K562 (cell line): ENCODE measurements at regions not wholly inside any gene's neighbourhood (a gene's known extent, or its start where the extent isn't known, plus 50 kb on each side); places are given as distances from the start of the nearest gene placed in this dataset.

Experiments
- ATAC-seq: fragments of 200-7000 bp; cut with Tn5 transposase; 3 replicates; pipeline ENCODE4 v1.9.1; 2020; ENCODE audit warnings: moderate library complexity
- BruUV-seq: library from RNA; stranded (reverse); fragments of 400-500 nt; replicated peaks from 2 replicates; lab custom pipeline; 2021; lab: Mats Ljungman, UMichigan
- CTCF ChIA-PET: fragments of 300-600 bp; formaldehyde crosslinking; extraction: SDS; loops from one replicate; lab custom pipeline; 2021; ENCODE audit warnings: low intra/inter-chr PET ratio; lab: Yijun Ruan, JAX
- POLR2A ChIA-PET: fragments of 300-600, 350-650 bp; sonication (Branson Sonifier 250); formaldehyde crosslinking; extraction: SDS; loops from one replicate; lab custom pipeline; 2021; ENCODE audit warnings: antibody characterized with exemption, inconsistent platforms; lab: Yijun Ruan, JAX
- DNase-seq, 4 experiments: peaks; one replicate each; pipeline versions ENCODE4 v3.0.0 to v3.0.0-alpha.2; 2011 to 2018; ENCODE audit warnings: low spot score in 3 of 4, mixed read lengths in 3 of 4; ENCODE audit errors: extremely low read depth in 1 of 4
- FAIRE-seq: peaks from 2 replicates; lab custom pipeline; 2011; peaks lifted over from hg19 to GRCh38; lab: Jason Lieb, UNC
- H2AFZ ChIP-seq: 2 replicates; pipeline ENCODE4 v1.6.0; 2011; ENCODE audit warnings: low read depth, low read length, control low read depth, inconsistent platforms
- H3K27ac ChIP-seq: fragments of 200-600 bp; 3 replicates; pipeline ENCODE4 v1.8.0; 2011; ENCODE audit warnings: low read depth, mild to moderate bottlenecking, control low read depth, inconsistent platforms, low read length, moderate library complexity, mixed read lengths; ENCODE audit errors: extremely low read depth
- H3K27me3 ChIP-seq, 2 experiments: fragments of 300-600 bp in 1 of 2; 2 replicates in 1 of 2; 3 replicates in 1 of 2; pipeline versions ENCODE4 v1.6.0 to v1.8.0; 2011; ENCODE audit warnings: inconsistent platforms in 2 of 2, low read length in 2 of 2, mild to moderate bottlenecking in 1 of 2, mixed read lengths in 1 of 2, moderate library complexity in 1 of 2; ENCODE audit not compliant: control insufficient read depth in 2 of 2, insufficient read depth in 2 of 2
- H3K36me3 ChIP-seq: fragments of 300-600 bp; 3 replicates; pipeline ENCODE4 v1.8.0; 2011; ENCODE audit warnings: mild to moderate bottlenecking, low read length, inconsistent platforms; ENCODE audit not compliant: control insufficient read depth, insufficient read depth
- H3K4me1 ChIP-seq, 2 experiments: fragments of 200-600 bp in 1 of 2; replicated peaks in 1 of 2; 2 replicates in 1 of 2; 3 replicates in 1 of 2; pipeline versions ENCODE4 v1.5.1 to v1.8.0; 2011; ENCODE audit warnings: inconsistent platforms in 2 of 2, low read length in 2 of 2, mild to moderate bottlenecking in 1 of 2, mixed read lengths in 1 of 2, moderate library complexity in 1 of 2; ENCODE audit not compliant: control insufficient read depth in 2 of 2, insufficient read depth in 2 of 2
- H3K4me2 ChIP-seq: 2 replicates; pipeline ENCODE4 v1.6.1; 2011; ENCODE audit warnings: low read length, control low read depth, inconsistent platforms, mixed read lengths; ENCODE audit not compliant: insufficient read depth
- H3K4me3 ChIP-seq: fragments of 200-600 bp; sonication (generic), shearing (Covaris generic); 2 replicates; pipeline ENCODE4 v1.5.1; 2016; ENCODE audit warnings: control low read depth, inconsistent platforms
- H3K79me2 ChIP-seq: fragments of 200-600 bp; 3 replicates; pipeline ENCODE4 v1.8.0; 2011; ENCODE audit warnings: low read length, inconsistent platforms; ENCODE audit not compliant: control insufficient read depth, insufficient read depth
- H3K9ac ChIP-seq, 2 experiments: 2 replicates each; pipeline versions ENCODE4 v1.6.0 to v1.6.1; 2011; ENCODE audit warnings: low read depth in 2 of 2, low read length in 2 of 2, control low read depth in 1 of 2, inconsistent platforms in 1 of 2, mild to moderate bottlenecking in 1 of 2, mixed read lengths in 1 of 2; ENCODE audit not compliant: insufficient read depth in 1 of 2
- H3K9me1 ChIP-seq: one replicate; pipeline ENCODE4 v1.6.0; 2011; ENCODE audit warnings: inconsistent platforms, mild to moderate bottlenecking, low read length, moderate library complexity; ENCODE audit not compliant: control insufficient read depth, insufficient read depth
- H3K9me3 ChIP-seq: replicated peaks from 2 replicates; pipeline ENCODE4 v1.5.1; 2011; ENCODE audit warnings: low read depth, low read length, inconsistent platforms; ENCODE audit not compliant: control insufficient read depth, insufficient read depth
- H4K20me1 ChIP-seq: replicated peaks from 2 replicates; pipeline ENCODE4 v1.6.1; 2011; ENCODE audit warnings: low read length, inconsistent platforms, mixed read lengths; ENCODE audit not compliant: control insufficient read depth, insufficient read depth
- CREM ChIP-seq: IDR thresholded peaks from 2 replicates; pipeline ENCODE4 v1.6.1; 2014; ENCODE audit warnings: antibody characterized with exemption, low read depth
- HDAC1 ChIP-seq, 2 experiments: fragments of 450-650 bp; IDR thresholded peaks; 2 replicates each; pipeline ENCODE4 v1.6.1; 2016 to 2017; ENCODE audit warnings: inconsistent platforms in 1 of 2, mild to moderate bottlenecking in 1 of 2, moderate library complexity in 1 of 2
- MCM7 ChIP-seq, 2 experiments: fragments of 450-650 bp; IDR thresholded peaks; 2 replicates each; pipeline ENCODE4 v1.6.1; 2016 to 2018
- MECOM ChIP-seq: fragments of 250-450 bp; sonication (Bioruptor Pico); IDR thresholded peaks from 2 replicates; pipeline ENCODE4 v1.8.0; 2022; ENCODE audit warnings: inconsistent platforms
- MXI1 ChIP-seq: IDR thresholded peaks from 2 replicates; pipeline ENCODE4 v1.6.1; 2011; ENCODE audit warnings: low read depth, mild to moderate bottlenecking, improper control_type of control experiment, low read length
- PHB2 ChIP-seq: fragments of 450-650 bp; IDR thresholded peaks from 2 replicates; pipeline ENCODE4 v1.6.1; 2017; ENCODE audit warnings: low read depth
- RBM15 ChIP-seq: fragments of 200-400 bp; formaldehyde crosslinking; IDR thresholded peaks from 2 replicates; pipeline ENCODE4 v1.6.1; 2018; ENCODE audit warnings: mild to moderate bottlenecking, low read length, moderate library complexity; ENCODE audit not compliant: insufficient read depth
- SRSF1 ChIP-seq: fragments of 200-400 bp; formaldehyde crosslinking; IDR thresholded peaks from 2 replicates; pipeline ENCODE4 v1.6.1; 2017; ENCODE audit warnings: mild to moderate bottlenecking, low read depth, low read length, moderate library complexity
- SRSF3 ChIP-seq: fragments of 200-400 bp; formaldehyde crosslinking; IDR thresholded peaks from 2 replicates; pipeline ENCODE4 v1.6.1; 2016; ENCODE audit warnings: mild to moderate bottlenecking, low read length, moderate library complexity; ENCODE audit not compliant: insufficient read depth
- TCF3 ChIP-seq: sonication (generic); formaldehyde crosslinking; IDR thresholded peaks from 2 replicates; pipeline ENCODE4 v1.4.0; 2020; ENCODE audit warnings: mild to moderate bottlenecking, missing genetic modification reagents
- TCFL5 ChIP-seq: fragments of 250-450 bp; sonication (Bioruptor Pico); conservative IDR thresholded peaks from 2 replicates; pipeline ENCODE4 v1.6.1; 2021; ENCODE audit warnings: mild to moderate bottlenecking, moderate library complexity, matching md5 sums
- ZKSCAN1 ChIP-seq: fragments of 150-350 bp; IDR thresholded peaks from 2 replicates; pipeline ENCODE4 v1.6.1; 2016; ENCODE audit warnings: low read depth, low read length
- ZNF165 ChIP-seq: fragments of 250-450 bp; sonication (Bioruptor Pico); IDR thresholded peaks from 2 replicates; pipeline ENCODE4 v1.4.0; 2020; ENCODE audit warnings: borderline replicate concordance
- ZNF175 ChIP-seq: fragments of 200-800 bp; sonication (Bioruptor generic); IDR thresholded peaks from 2 replicates; pipeline ENCODE4 v1.6.1; 2016; ENCODE audit warnings: low read depth, mild to moderate bottlenecking, missing genetic modification characterization, missing compliant biosample characterization
- ZNF212 ChIP-seq: fragments of 450-650 bp; formaldehyde crosslinking; IDR thresholded peaks from 2 replicates; pipeline ENCODE4 v1.4.0; 2020; ENCODE audit warnings: mild to moderate bottlenecking
- ZNF224 ChIP-seq: sonication (generic); formaldehyde crosslinking; IDR thresholded peaks from 2 replicates; pipeline ENCODE4 v1.8.0; 2022; ENCODE audit warnings: mild to moderate bottlenecking, missing genetic modification reagents
- ZNF239 ChIP-seq: fragments of 250-450 bp; sonication (Bioruptor Pico); IDR thresholded peaks from 2 replicates; pipeline ENCODE4 v1.4.0; 2020; ENCODE audit warnings: mild to moderate bottlenecking
- ZNF644 ChIP-seq: fragments of 200-800 bp; sonication (Bioruptor generic); IDR thresholded peaks from 2 replicates; pipeline ENCODE4 v1.6.1; 2016; ENCODE audit warnings: low read depth, missing genetic modification characterization, missing compliant biosample characterization
- in situ Hi-C: fragments of 300-500 bp; cut with MboI; formaldehyde crosslinking; loops from 4 replicates; pipeline ENCODE4 v1.15.0; 2018; ENCODE audit warnings: inconsistent platforms, mixed read lengths
- intact Hi-C: fragments of 100-400 bp; cut with micrococcal nuclease; formaldehyde crosslinking; loops from 2 replicates; pipeline ENCODE4 v1.14.2; 2022
- TF ChIP-seq, protein P1 (sequence below): fragments of 250-450 bp; sonication (Bioruptor Pico); IDR thresholded peaks from 2 replicates; pipeline ENCODE4 v1.8.0; 2021; ENCODE audit warnings: moderate library complexity, mild to moderate bottlenecking, inconsistent platforms
- TF ChIP-seq, protein P2 (sequence below): fragments of 450-650 bp; IDR thresholded peaks from 2 replicates; pipeline ENCODE4 v1.6.1; 2016

DNA sequence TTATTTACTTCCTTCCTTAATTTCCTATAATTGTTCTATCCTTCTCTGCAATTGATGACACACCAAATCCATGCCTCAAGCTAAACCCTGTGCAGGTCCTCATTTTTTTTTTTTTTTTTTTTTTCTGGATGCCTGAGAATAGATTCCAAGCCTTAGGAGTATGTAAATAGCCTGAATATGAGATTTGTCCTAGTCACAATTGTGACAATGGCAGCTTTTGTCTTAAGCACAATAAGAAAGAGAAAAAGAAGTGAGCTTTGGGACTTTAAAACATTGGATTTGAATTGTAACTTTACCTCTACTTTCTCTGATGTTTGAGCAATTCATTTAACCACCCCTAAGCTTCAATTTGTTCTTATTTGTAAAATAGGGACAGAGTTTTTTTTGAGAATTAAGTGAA lies 280.5 kb downstream of the TUSC1 start:
- in situ Hi-C loops (no loop called here), intact Hi-C loops (no loop called here)
- Histone ChIP-seq H3K4me1 (no peaks in the 10 kb centered on the region), H3K27ac (no peak overlapping the region), H3K79me2 (no peaks in the 10 kb centered on the region), H3K9ac (no peak overlapping the region), H3K36me3 (no peaks in the 10 kb centered on the region), H4K20me1 (no peaks in the 10 kb centered on the region), H2AFZ (no peak overlapping the region), H3K4me2 (no peak overlapping the region), H3K9me1 (no peaks in the 10 kb centered on the region), H3K4me3 (no peak overlapping the region), H3K9me3 (no peaks in the 10 kb centered on the region), H3K27me3 (no peaks in the 10 kb centered on the region)
- TF ChIP-seq MXI1: no peak
- TF ChIP-seq SRSF3: no peak
- TF ChIP-seq SRSF1: no peak
- no peak for TF ChIP-seq CREM
- no peak for TF ChIP-seq ZNF212 (CRISPR knock-in tag)
- ChIA-PET POLR2A (no interaction called here), CTCF (no interaction called here)
- no peak for FAIRE-seq
- BruUV-seq: no TSS peak
- no peak for ATAC-seq
- no peak for DNase-seq

DNA sequence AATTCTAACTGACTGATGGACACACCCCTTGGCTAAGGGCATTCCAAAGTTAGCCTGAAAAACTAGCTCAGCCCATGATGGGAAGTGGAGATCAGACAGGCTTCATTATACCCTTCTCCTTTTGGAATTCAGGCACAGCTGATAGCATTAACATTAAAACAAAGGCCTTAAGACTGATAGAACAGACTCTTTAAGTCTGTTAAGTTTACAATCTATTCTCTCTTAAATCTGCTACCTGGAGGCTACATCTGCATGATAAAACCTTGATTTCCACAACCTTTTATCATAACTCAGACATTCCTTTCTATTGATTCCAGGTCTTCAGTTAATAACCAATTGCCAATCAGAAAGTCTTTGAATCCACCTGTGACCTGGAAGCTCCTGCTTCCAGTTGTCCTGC lies 281.4 kb downstream of the TUSC1 start:
- no peak overlapping the region for H2AFZ ChIP-seq
- no peak for DNase-seq
- no peaks in the 10 kb centered on the region for H3K9me3 ChIP-seq
- H3K4me2 ChIP-seq: no peak overlapping the region
- CTCF ChIA-PET: no interaction called here
- no peak for FAIRE-seq
- TF ChIP-seq ZNF239 (CRISPR knock-in tag): no peak
- TF ChIP-seq PHB2: no peak
- TF ChIP-seq ZNF175 (CRISPR knock-in tag): no peak
- no peak for TF ChIP-seq TCFL5 (CRISPR knock-in tag)
- TF ChIP-seq ZKSCAN1: no peak
- no peak for TF ChIP-seq MECOM
- TF ChIP-seq, protein P1, sequence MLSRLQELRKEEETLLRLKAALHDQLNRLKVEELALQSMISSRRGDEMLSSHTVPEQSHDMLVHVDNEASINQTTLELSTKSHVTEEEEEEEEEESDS: no peak
- no peak for TF ChIP-seq ZNF224 (CRISPR knock-in tag)
- TF ChIP-seq ZNF644: no peak
- TF ChIP-seq, protein P2, sequence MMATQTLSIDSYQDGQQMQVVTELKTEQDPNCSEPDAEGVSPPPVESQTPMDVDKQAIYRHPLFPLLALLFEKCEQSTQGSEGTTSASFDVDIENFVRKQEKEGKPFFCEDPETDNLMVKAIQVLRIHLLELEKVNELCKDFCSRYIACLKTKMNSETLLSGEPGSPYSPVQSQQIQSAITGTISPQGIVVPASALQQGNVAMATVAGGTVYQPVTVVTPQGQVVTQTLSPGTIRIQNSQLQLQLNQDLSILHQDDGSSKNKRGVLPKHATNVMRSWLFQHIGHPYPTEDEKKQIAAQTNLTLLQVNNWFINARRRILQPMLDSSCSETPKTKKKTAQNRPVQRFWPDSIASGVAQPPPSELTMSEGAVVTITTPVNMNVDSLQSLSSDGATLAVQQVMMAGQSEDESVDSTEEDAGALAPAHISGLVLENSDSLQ: no peak
- no peak for TF ChIP-seq MCM7 (IDR thresholded peaks at IDR 0.05)
- TF ChIP-seq TCF3: no peak
- TF ChIP-seq RBM15: no peak
- TF ChIP-seq ZNF165: no peak
- no peak for TF ChIP-seq HDAC1 (IDR thresholded peaks at IDR 0.05)
- H3K36me3 ChIP-seq: no peaks in the 10 kb centered on the region
- no peak overlapping the region for H3K9ac ChIP-seq
- POLR2A ChIA-PET: no interaction called here
- no TSS peak for BruUV-seq
- intact Hi-C loops: no loop called here
- H3K79me2 ChIP-seq: no peaks in the 10 kb centered on the region
- no peaks in the 10 kb centered on the region for H3K9me1 ChIP-seq
- no peaks in the 10 kb centered on the region for H4K20me1 ChIP-seq
- no peak for ATAC-seq
- in situ Hi-C loops: no loop called here
- no peaks in the 10 kb centered on the region for H3K4me1 ChIP-seq
- H3K27me3 ChIP-seq: no peaks in the 10 kb centered on the region
- no peak overlapping the region for H3K27ac ChIP-seq
- no peak overlapping the region for H3K4me3 ChIP-seq
